Stimulated activated CD4-positive, alpha-beta T cell treated with anti-CD3 and anti-CD28 coated beads, Interleukin-4, amount 100 ng/mL, for 48 hours (primary cell): ENCODE measurements at regions not wholly inside any gene's neighbourhood (a gene's known extent, or its start where the extent isn't known, plus 50 kb on each side); places are given as distances from the start of the nearest gene placed in this dataset.
"Not testable (repeated sequence)": the region's sequence is repeated elsewhere in the genome, so short reads cannot be mapped to it uniquely, and the experiment has no call there.

ENCODE experiments used
- DNase-seq, 2 donors: peaks; one replicate each; pipeline ENCODE4 v3.0.0-alpha.2; 2020; ENCODE audit warnings: low read depth in 2 of 2

DNA sequence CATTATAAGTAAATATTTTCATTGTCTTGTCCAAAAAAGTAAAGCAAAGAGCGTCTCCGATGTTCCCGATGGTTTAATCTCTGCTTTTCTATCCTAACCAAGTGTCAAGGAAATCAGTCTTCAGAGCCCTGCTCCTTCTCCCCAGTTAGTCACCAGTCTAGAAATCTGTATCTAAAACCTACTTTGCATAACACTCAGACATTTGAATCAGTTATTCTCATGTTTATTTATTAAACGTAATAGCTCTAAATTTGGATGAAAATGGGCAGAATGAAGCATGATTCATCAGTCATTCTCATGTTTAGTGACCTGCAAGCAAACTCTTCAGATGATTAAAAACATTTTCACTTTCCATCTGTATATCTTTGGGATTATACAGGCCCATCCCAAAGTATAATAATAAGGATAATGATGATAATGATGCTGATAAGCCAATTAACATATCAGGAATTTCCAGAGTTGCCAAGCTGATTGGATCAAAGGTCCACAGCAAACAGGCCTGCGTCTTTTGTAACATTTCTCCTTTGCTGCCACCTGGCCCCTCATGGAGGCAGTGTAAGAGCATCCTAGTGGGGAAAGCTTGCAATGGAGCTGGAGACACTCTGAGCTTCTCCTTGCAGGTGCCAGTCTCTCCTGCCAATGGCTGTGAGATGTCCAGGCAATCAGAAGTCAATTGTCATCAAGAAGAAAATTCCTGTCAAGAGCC lies 273.9 kb downstream of the IGSF11 start:
- no peak for DNase-seq

DNA sequence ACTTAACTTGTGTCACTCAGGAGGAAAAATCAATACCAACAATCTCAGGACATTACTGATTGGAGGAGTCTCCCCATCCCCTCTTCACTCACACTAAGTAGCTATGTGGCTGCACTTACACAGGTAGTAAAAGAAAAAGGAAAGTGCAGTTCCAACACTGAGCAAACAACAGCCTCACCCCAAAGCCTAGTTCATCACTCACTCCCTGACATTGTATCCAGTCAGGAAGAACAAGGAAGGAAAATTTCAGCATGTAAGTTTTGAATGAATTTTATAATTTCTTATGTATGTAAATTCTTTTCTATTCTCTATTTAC lies 273.4 kb downstream of the IGSF11 start:
- no peak for DNase-seq

- DNase-seq = no peak
These were observed 268.9 kb downstream of the IGSF11 start for GRCh38 chr3:118765636-118766305.

DNA sequence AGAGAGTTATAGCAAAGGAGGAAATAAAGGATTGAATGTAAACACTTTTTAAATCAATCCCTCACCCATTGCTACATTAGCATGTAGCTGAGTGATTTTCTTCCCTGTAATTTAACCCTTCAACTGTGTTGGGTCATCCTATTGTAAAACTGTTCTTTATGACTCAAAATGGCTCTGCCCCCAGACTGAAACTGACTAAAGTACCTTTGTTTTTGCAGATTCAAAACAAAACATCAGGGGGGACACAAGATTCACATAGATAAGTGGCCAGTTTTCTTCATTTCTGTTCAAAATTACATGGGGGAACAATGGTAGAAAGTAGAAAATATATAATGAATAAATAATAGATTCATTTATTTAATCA lies 268.4 kb downstream of the IGSF11 start:
- DNase-seq = no peak

DNA sequence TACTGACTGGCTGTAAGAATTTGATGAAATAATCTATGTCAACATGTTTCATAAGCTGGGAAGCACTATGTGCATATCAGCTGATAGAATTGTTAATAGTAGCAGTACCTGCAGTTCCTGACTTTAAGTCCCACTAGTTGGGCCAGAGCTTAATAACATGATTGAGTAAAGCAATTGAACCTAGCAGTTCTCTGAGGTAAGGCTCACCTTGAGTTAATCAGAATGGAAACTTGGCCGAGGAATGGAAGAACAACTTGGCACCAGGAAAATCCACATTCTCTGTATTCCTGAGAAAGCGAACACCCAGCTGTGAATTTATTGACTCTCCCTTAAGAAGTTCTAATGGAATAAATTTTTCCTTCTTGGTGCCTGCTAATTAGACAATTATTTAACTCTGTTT lies 262.6 kb downstream of the IGSF11 start:
- no peak for DNase-seq

DNA sequence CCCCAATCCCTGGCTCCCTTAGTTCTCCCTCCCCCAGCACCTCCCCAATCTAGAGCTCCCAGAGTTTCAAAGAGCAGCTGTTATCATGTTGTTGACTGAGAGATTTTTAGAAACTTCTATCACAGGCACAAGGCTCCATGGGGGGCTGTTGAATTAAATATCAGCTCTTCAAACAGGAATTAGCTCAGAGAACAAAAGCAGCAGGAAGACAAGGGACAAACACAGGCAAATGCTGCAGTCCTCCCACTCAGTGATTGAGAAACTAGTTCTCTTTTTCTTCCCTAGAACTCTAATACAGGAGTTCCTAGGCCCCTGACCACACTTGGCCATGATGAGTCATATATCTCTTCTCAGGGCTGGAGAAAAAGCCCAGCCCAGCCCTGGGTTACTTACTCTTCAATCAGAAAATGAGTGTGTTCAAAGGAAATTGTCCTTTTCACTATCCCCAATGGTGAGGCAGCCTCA lies 262.1 kb downstream of the IGSF11 start:
- peak in 1 of 2 donors; percentile 5 for DNase-seq

DNA sequence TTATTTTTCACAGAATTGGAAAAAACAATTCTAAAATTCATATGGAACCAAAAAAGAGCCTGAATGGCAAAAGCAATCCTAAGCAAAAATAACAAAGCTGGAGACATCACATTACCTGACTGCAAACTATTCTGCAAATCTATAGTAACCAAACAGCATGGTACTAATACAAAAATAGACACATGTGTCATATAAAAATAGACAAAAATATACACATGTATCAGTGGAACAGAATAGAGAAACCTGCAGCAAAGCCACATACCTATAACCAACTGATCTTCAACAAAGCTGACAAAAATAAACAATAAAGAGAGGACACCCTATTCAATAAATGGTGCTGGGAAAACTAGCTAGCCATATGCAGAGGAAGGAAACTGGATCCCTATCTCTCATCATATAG lies 259.6 kb downstream of the IGSF11 start:
- DNase-seq = no peak

GRCh38 chr3:118778201-118778600 lies 256.4 kb downstream of the IGSF11 start:
- DNase-seq = no peak

DNA sequence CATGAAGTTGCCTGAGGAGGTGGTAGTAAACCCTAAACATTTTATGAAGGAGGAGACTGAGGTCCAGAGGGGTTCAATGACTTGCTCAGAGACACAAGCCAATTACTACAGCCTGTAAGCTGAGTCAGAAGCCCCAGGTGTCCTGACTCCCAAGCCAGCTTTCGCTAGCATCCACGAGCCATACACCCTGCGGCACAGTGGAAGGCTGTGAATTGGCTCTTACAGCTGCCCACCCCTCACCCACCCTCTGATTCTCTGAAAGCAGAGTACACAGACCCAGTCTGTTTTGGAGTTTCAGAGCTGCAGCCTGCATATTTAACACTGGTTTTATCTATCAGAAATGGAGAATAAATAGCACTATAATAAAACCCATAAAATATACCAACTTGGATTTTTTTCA lies 253.4 kb downstream of the IGSF11 start:
- no peak for DNase-seq

DNA sequence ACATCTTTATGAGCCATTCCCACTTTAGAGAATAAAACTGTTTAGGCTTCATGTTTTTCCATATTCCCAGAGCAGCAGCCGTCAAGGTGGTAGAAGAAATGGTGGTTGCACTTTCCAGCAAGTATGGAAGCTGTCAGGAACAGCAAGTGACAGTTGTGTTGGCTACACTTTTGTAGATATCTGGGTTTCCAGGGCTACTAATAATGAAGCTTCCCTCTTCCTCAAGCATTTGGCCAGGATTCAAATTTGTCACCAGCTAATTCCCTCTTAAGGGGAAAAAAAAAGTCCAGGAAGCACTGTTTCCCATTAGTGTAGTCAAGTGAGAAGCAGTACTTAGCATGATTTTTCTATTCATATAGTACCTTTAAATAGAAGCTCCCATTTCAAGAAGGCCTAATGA lies 252.8 kb downstream of the IGSF11 start:
- DNase-seq = no peak

- DNase-seq = no peak
These were observed 251.9 kb downstream of the IGSF11 start for GRCh38 chr3:118782755-118783202.

DNA sequence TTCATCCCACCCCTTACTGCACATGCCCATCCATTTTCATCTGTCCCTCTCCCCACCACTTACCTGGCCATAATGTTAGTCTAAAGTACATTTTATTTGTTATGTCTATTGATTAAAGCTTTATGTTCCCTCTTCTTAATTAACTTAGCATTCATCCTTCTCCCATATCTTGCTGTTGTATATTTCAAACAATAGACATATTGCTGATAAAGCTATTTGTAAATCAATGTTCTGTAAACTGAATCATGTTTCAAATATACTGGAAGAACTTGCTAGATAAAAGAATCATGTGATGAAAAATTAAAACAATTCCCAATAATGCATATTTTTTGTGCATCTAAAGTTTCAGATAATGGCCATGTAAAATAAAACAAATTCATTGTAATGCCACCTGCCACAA lies 249.2 kb downstream of the IGSF11 start:
- DNase-seq = no peak

DNA sequence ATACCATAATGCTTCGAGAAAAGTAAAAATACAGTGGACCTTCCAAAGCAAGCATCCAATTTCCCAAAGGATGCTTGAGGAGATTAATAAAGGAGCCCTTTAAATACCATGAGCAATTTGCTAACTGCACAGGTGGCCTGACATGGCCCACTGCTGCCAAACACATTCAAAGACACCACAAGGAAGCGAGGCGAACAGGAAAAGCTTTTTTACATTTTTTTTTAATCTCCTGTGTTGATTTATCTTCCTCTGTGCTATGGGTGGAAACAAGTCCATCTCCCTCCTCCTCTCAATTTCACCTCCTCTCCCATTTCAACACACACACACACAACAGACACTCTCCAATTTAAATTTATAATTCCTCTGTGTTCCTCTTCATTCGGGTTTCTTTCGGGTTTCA lies 243.4 kb downstream of the IGSF11 start:
- no peak for DNase-seq

- DNase-seq = no peak
These were observed 242.5 kb downstream of the IGSF11 start for GRCh38 chr3:118792191-118792590.

DNA sequence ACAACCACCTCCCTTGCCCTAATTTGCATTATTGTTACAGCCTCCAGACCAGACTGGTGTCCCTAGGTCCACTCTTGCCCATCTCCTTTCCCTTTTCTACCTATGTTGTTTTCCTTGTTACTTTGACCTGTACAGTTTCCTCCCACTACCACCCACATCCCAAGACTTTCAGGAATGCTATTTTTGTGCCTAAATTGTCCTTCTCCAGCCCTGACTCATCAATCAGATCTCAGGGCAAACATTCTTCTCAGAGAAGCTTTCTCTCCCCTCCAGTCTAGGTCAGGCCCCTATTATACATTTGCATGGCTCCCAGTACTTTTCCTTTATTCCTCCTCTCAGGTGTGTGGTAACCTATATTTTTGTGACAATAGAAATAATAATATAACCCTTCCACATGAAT lies 241.5 kb downstream of the IGSF11 start:
- no peak for DNase-seq

GRCh38 chr3:118799303-118799702 lies 235.3 kb downstream of the IGSF11 start:
- DNase-seq = no peak

- no peak for DNase-seq
These were observed 232.7 kb downstream of the IGSF11 start for GRCh38 chr3:118801899-118802298.

DNA sequence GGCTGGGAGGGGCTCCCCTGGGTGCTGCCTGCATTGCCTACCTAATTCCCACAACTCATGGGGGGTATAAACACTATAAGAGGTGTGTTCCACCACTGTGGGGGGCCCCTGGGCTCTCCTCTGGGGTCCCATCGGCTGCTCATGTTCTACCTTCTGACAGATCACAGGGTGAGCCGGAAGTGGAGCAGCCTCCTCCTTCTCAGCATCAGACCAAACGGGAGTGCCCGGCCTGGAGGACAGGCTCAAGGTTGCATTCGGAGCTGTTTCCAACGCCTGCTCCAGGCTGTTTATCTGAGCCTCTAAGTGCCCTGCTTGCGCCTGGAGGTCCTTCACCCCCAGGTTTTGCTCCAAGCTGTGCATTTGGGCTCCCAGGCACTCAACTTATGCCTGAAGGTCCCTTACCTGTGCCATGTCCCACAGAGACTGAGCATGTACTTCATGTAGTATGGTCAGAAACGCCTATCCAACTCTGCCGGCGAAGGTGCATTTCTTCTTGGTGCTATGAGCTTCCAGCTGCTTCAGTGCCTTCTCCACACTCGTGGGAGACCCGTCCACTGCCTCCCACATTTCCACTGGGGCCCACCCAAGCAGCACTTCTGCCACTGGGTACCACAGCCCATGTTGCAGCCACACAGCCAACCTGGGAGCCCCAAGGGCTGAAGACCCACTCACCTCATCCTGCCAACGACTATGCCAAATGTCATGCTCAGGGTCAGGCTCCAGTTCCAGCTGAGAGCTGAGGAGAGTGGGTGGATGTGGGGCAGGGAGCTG lies 232.1 kb downstream of the IGSF11 start:
- no peak for DNase-seq

DNA sequence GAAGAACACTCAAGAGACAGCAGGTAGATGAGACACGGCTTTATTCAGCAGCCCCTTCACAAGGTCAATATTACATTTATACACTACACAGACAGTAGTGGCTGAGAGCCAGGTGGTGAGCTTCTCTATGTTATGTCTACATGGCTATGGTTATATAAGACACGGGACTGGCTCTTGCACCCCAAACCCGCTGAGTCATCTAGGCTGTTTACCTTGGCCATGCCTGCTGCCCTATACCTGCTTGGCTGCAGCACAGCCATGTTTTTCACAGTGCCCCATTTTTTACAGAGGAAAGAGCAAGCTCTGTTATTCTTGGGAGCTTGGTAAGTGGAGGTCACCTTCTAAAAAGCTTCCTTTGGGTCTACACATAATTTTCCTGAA lies 231.6 kb downstream of the IGSF11 start:
- DNase-seq = no peak

GRCh38 chr3:118805007-118805406 lies 229.6 kb downstream of the IGSF11 start:
- DNase-seq = no peak

DNA sequence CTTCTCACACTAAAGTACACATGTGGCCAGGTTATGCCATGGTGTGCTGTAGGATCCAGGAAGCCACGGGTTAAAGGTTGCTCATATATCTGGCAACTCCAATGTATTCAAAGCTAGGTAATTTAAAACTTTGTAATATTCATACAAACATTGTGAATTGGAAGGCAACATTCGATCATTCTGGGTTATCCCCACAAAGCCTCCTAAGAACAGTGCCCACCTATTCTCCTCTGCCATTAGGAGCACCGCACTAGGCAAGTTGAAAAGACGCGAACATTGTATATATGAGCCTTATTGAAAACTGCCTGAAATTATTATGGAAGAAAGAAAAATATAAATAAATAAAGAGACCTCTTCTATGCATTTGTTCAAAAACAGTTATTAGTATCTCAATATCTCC lies 228.2 kb downstream of the IGSF11 start:
- DNase-seq = no peak

DNA sequence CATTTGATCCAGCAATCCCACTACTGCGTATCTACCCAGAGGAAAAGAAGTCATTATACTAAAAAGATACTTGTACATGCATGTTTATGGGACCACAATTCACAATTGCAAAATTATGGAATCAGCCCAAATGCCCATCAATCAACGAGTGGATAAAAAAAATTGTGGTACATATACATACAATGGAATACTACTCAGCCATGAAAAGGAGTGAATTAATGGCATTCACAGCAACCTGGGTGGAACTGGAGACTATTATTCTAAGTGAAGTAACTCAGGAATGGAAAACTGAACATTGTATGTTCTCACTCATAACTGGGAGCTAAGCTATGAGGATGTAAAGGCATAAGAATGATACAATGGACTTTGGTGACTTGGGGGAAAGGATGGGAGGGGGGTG lies 227.3 kb downstream of the IGSF11 start:
- not testable (repeated sequence) for DNase-seq

- DNase-seq = no peak
These were observed 225.9 kb downstream of the IGSF11 start for GRCh38 chr3:118808723-118809122.
